H9 (cell line): ENCODE measurements at regions not wholly inside any gene's neighbourhood (a gene's known extent, or its start where the extent isn't known, plus 50 kb on each side); places are given as distances from the start of the nearest gene placed in this dataset.

Experiments
- DNase-seq: peaks from one replicate; pipeline ENCODE4 v3.0.0-alpha.2; 2017
- H2AFZ ChIP-seq: one replicate; pipeline ENCODE4 v1.6.1; 2013; ENCODE audit warnings: mild to moderate bottlenecking, low read length, control low read depth, moderate library complexity
- H2AK5ac ChIP-seq: 2 replicates; pipeline ENCODE4 v1.6.1; 2013; ENCODE audit warnings: low read length, control low read depth, mixed read lengths; ENCODE audit not compliant: insufficient read length
- H2BK120ac ChIP-seq: one replicate; pipeline ENCODE4 v1.6.1; 2013; ENCODE audit warnings: low read depth, mild to moderate bottlenecking, low read length, control low read depth, inconsistent platforms; ENCODE audit not compliant: poor library complexity, severe bottlenecking
- H2BK12ac ChIP-seq: 2 replicates; pipeline ENCODE4 v1.6.1; 2013; ENCODE audit warnings: low read length, control low read depth, mixed read lengths, low read depth; ENCODE audit not compliant: insufficient read length
- H2BK15ac ChIP-seq: 2 replicates; pipeline ENCODE4 v1.6.1; 2013; ENCODE audit warnings: low read depth, low read length, control low read depth
- H2BK20ac ChIP-seq: one replicate; pipeline ENCODE4 v1.6.1; 2013; ENCODE audit warnings: low read depth, mild to moderate bottlenecking, low read length, control low read depth, inconsistent platforms; ENCODE audit not compliant: poor library complexity, severe bottlenecking
- H2BK5ac ChIP-seq: 2 replicates; pipeline ENCODE4 v1.6.1; 2013; ENCODE audit warnings: low read length, control low read depth, mixed read lengths; ENCODE audit not compliant: insufficient read length
- H3K14ac ChIP-seq: 2 replicates; pipeline ENCODE4 v1.6.1; 2013; ENCODE audit warnings: low read length, control low read depth; ENCODE audit not compliant: insufficient read depth
- H3K18ac ChIP-seq: 2 replicates; pipeline ENCODE4 v1.6.1; 2013; ENCODE audit warnings: low read depth, mild to moderate bottlenecking, mixed read lengths, low read length, control low read depth; ENCODE audit not compliant: insufficient read length
- H3K23ac ChIP-seq: 2 replicates; pipeline ENCODE4 v1.6.1; 2013; ENCODE audit warnings: low read length, control low read depth, mixed read lengths, low read depth; ENCODE audit not compliant: insufficient read length
- H3K23me2 ChIP-seq: 2 replicates; pipeline ENCODE4 v1.6.1; 2013; ENCODE audit warnings: low read depth, mild to moderate bottlenecking, mixed read lengths, low read length, control low read depth; ENCODE audit not compliant: insufficient read length, poor library complexity, severe bottlenecking
- H3K27ac ChIP-seq: 2 replicates; pipeline ENCODE4 v1.5.1; 2013; ENCODE audit warnings: low read length, control low read depth, mixed read lengths, low read depth; ENCODE audit not compliant: insufficient read length
- H3K27me3 ChIP-seq: 2 replicates; pipeline ENCODE4 v1.6.1; 2013; ENCODE audit warnings: low read length, control low read depth, inconsistent platforms; ENCODE audit not compliant: insufficient read depth
- H3K4ac ChIP-seq: 2 replicates; pipeline ENCODE4 v1.6.1; 2013; ENCODE audit warnings: low read depth, mild to moderate bottlenecking, control low read depth, inconsistent platforms, low read length, moderate library complexity
- H3K4me1 ChIP-seq: 2 replicates; pipeline ENCODE4 v1.6.1; 2013; ENCODE audit warnings: low read length, control low read depth, inconsistent platforms; ENCODE audit not compliant: insufficient read depth
- H3K4me2 ChIP-seq: 2 replicates; pipeline ENCODE4 v1.6.1; 2013; ENCODE audit warnings: low read length, control low read depth, mixed read lengths; ENCODE audit not compliant: insufficient read length, insufficient read depth
- H3K56ac ChIP-seq: 2 replicates; pipeline ENCODE4 v1.6.1; 2013; ENCODE audit warnings: low read depth, mild to moderate bottlenecking, mixed read lengths, low read length, control low read depth; ENCODE audit not compliant: insufficient read length
- H3K79me1 ChIP-seq: 2 replicates; pipeline ENCODE4 v1.6.1; 2013; ENCODE audit warnings: low read depth, mild to moderate bottlenecking, moderate library complexity, low read length, control low read depth, inconsistent platforms; ENCODE audit not compliant: insufficient read depth, poor library complexity, severe bottlenecking
- H3K79me2 ChIP-seq: 2 replicates; pipeline ENCODE4 v1.6.1; 2013; ENCODE audit warnings: low read length, control low read depth, inconsistent platforms; ENCODE audit not compliant: insufficient read depth
- H3K9ac ChIP-seq: 2 replicates; pipeline ENCODE4 v1.6.1; 2013; ENCODE audit warnings: low read length, control low read depth, mixed read lengths; ENCODE audit not compliant: insufficient read length; ENCODE audit errors: extremely low read depth
- H3K9me3 ChIP-seq: one replicate; pipeline ENCODE4 v1.6.1; 2013; ENCODE audit warnings: low read depth, low read length, inconsistent platforms; ENCODE audit not compliant: control insufficient read depth
- H3T11ph ChIP-seq: one replicate; pipeline ENCODE4 v1.6.1; 2013; ENCODE audit warnings: mild to moderate bottlenecking, low read length, control low read depth, inconsistent platforms
- H4K20me1 ChIP-seq: one replicate; pipeline ENCODE4 v1.6.1; 2013; ENCODE audit not compliant: control insufficient read depth, insufficient read length, insufficient read depth
- H4K5ac ChIP-seq: 2 replicates; pipeline ENCODE4 v1.6.1; 2013; ENCODE audit warnings: low read depth, mild to moderate bottlenecking, mixed read lengths, low read length, control low read depth; ENCODE audit not compliant: insufficient read length
- H4K8ac ChIP-seq: replicated peaks from 2 replicates; pipeline ENCODE4 v1.6.1; 2013; ENCODE audit warnings: low read length, control low read depth, mixed read lengths, low read depth; ENCODE audit not compliant: insufficient read length
- H4K91ac ChIP-seq: 2 replicates; pipeline ENCODE4 v1.6.1; 2013; ENCODE audit warnings: low read depth, mild to moderate bottlenecking, moderate library complexity, mixed read lengths, low read length, control low read depth; ENCODE audit not compliant: insufficient read length
- H3K27ac Mint-ChIP-seq, 3 experiments: 2 replicates in 2 of 3; 3 replicates in 1 of 3; pipeline ENCODE4 v1.8.0; 2020 to 2021; ENCODE audit warnings: mixed read lengths in 3 of 3, mild to moderate bottlenecking in 1 of 3, moderate library complexity in 1 of 3
- H3K27me3 Mint-ChIP-seq: 2 replicates; pipeline ENCODE4 v1.8.0; 2021; ENCODE audit warnings: low read depth, mild to moderate bottlenecking, moderate library complexity, mixed read lengths
- H3K36me3 Mint-ChIP-seq, 3 experiments: 2 replicates in 2 of 3; 3 replicates in 1 of 3; pipeline ENCODE4 v1.8.0; 2020 to 2021; ENCODE audit warnings: low read depth in 3 of 3, mixed read lengths in 3 of 3; ENCODE audit not compliant: insufficient read depth in 1 of 3
- H3K4me1 Mint-ChIP-seq, 2 experiments: 2 replicates each; pipeline ENCODE4 v1.8.0; 2020; ENCODE audit warnings: mixed read lengths in 2 of 2
- H3K4me3 Mint-ChIP-seq, 2 experiments: 2 replicates in 1 of 2; 3 replicates in 1 of 2; pipeline ENCODE4 v1.8.0; 2020 to 2021; ENCODE audit warnings: mild to moderate bottlenecking in 2 of 2, mixed read lengths in 2 of 2, moderate library complexity in 1 of 2
- H3K9me3 Mint-ChIP-seq, 2 experiments: 2 replicates in 1 of 2; 3 replicates in 1 of 2; pipeline ENCODE4 v1.8.0; 2020; ENCODE audit warnings: mild to moderate bottlenecking in 2 of 2, mixed read lengths in 2 of 2, moderate library complexity in 1 of 2
- CTCF ChIP-seq: fragments of 200-600 bp; sonication (generic); conservative IDR thresholded peaks from 3 replicates; pipeline ENCODE4 v1.8.0; 2021; ENCODE audit warnings: antibody characterized with exemption, mild to moderate bottlenecking
- WGBS: extraction: QIAGEN DNeasy Blood & Tissue Kit; methylation state at CpG from one replicate; pipeline ENCODE4 v1.1.7; 2013; ENCODE audit warnings: missing lambda C conversion rate, low lambda C conversion rate, mixed read lengths; ENCODE audit not compliant: insufficient read length; ENCODE audit errors: extremely low coverage; 5-methylcytosine and 5-hydroxymethylcytosine counted together

- Histone ChIP-seq H3K23me2 (no peaks in the 10 kb centered on the region), H4K20me1 (no peaks in the 10 kb centered on the region), H3K9ac (no peak overlapping the region), H4K5ac (no peak overlapping the region), H3K23ac (no peak overlapping the region), H2AK5ac (no peak overlapping the region), H2BK5ac (no peak overlapping the region), H3K79me1 (no peaks in the 10 kb centered on the region), H3K18ac (no peak overlapping the region), H2AFZ (no peak overlapping the region), H3K14ac (no peak overlapping the region), H2BK15ac (no peak overlapping the region), H3K27ac (no peak overlapping the region), H4K91ac (no peak overlapping the region), H3K4ac (no peak overlapping the region), H3K4me2 (no peak overlapping the region), H3K56ac (no peak overlapping the region), H2BK120ac (no peak overlapping the region), H3K4me1 (peaks cover 2% of the 10 kb centered on the region; the same call in 1 of the 2 replicates), H3T11ph (no peak overlapping the region), H3K9me3 (no peaks in the 10 kb centered on the region), H2BK12ac (no peak overlapping the region), H4K8ac (no peak overlapping the region), H3K27me3 (no peaks in the 10 kb centered on the region), H3K79me2 (no peaks in the 10 kb centered on the region), H2BK20ac (no peak overlapping the region)
- no CpG with 5 or more reads among the region's 5 CpGs for WGBS
- peak overlapping the region in 1 of 3 experiments; percentile 27; a peak in 1 of 7 replicates for H3K27ac Mint-ChIP-seq
- no peak overlapping the region for H3K4me3 Mint-ChIP-seq
- peak; percentile 54 for DNase-seq
- H3K36me3 Mint-ChIP-seq, result no peaks in the 10 kb centered on the region
- TF ChIP-seq CTCF, result no peak
- peaks cover 26 to 30% of the 10 kb centered on the region in 2 experiments for H3K4me1 Mint-ChIP-seq
- no peaks in the 10 kb centered on the region for H3K9me3 Mint-ChIP-seq
- no peaks in the 10 kb centered on the region for H3K27me3 Mint-ChIP-seq
These were observed 217.5 kb downstream of the PLA2G4A start for GRCh38 chr1:187046293-187046692.
